ENCODE measurements at regions not wholly inside any gene's neighbourhood (a gene's known extent, or its start where the extent isn't known, plus 50 kb on each side); places are given as distances from the start of the nearest gene placed in this dataset.

DNA sequence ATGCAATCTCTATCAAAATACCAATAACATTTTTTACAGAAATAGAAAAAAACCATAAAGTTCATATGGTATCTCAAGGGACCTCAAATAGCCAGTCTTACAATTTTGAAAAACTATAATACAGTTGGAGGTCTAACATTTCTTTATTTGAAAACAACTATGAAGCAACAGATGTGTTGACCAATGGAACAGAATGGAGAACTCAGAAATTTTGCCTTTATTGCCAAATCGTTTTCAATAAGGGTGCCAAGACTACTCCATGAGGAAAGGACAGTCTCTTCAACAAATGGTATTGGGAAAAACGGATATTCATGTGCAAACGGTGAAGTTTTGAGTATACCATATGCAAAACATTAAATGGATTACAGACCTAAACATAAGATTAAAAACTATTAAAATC, 470.8 kb upstream of the DPP6 start (continued):
- TF ChIP-seq ZNF441 (CRISPR knock-in tag; IDR thresholded peaks at IDR 0.05; ENCODE audit: borderline replicate concordance) = no peak

DNA sequence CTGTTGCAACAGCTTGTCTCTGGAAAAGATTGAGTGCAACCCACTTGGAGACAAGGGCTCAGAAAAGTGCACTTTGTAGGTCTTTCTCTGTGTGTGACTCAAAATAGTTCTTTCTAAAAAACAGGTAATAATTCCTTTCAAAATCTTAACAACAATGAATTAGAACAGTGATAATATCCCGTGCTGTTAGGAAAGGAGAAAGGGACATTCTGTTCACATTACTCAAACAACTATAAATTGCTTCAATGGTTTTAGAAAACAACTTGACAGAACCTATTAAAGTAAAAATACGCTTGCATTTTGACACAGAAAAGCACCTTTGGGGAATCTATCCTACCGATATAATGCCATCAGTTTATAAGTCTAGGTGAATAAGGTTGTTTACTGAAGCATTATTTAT, 468.1 kb upstream of the DPP6 start:
- ATAC-seq (no peak), DNase-seq (ENCODE audit: low spot score) (no peak), FAIRE-seq (no peak)
- no peak overlapping the region for H2AFZ ChIP-seq (ENCODE audit: low read length)
- no TSS peak for BruUV-seq (replicated peaks)
- H3K27ac ChIP-seq (ENCODE audit: extremely low read length, insufficient read depth, low read length) = no peak overlapping the region
- CTCF ChIA-PET (ENCODE audit: low intra/inter-chr PET ratio, low total read pairs) = no interaction called here
- POLR2A ChIA-PET = no interaction called here
- H3K36me3 ChIP-seq (replicated peaks in 1 of 2; ENCODE audit: control insufficient read depth in 1 of 2, insufficient read depth in 2 of 2, low read length in 2 of 2) = no peaks in the 10 kb centered on the region
- TF ChIP-seq SRSF9 (IDR thresholded peaks at IDR 0.05; ENCODE audit: borderline replicate concordance, insufficient read depth, low read depth, low read length, poor library complexity, severe bottlenecking) (no peak), MEIS1 (CRISPR knock-in tag; IDR thresholded peaks at IDR 0.05; ENCODE audit: borderline replicate concordance) (no peak), ZNF121 (CRISPR knock-in tag; IDR thresholded peaks at IDR 0.05) (no peak), TCF12 (IDR thresholded peaks at IDR 0.05) (no peak), TCF12 (CRISPR knock-in tag; IDR thresholded peaks at IDR 0.05) (no peak), ZNF546 (CRISPR knock-in tag; conservative IDR thresholded peaks at IDR 0.05) (no peak), MYC (CRISPR knock-in tag; IDR thresholded peaks at IDR 0.05; ENCODE audit: borderline replicate concordance) (no peak), GTF3A (CRISPR knock-in tag; conservative IDR thresholded peaks at IDR 0.05) (no peak), ZNF431 (CRISPR knock-in tag; IDR thresholded peaks at IDR 0.05; ENCODE audit: borderline replicate concordance, low read depth) (no peak), REXO4 (CRISPR knock-in tag; IDR thresholded peaks at IDR 0.05; ENCODE audit: borderline replicate concordance) (no peak), ZNF143 (CRISPR knock-in tag; IDR thresholded peaks at IDR 0.05) (no peak), ZNF788 (CRISPR knock-in tag; IDR thresholded peaks at IDR 0.05; ENCODE audit: borderline replicate concordance) (no peak)
- TF ChIP-seq, protein P1, sequence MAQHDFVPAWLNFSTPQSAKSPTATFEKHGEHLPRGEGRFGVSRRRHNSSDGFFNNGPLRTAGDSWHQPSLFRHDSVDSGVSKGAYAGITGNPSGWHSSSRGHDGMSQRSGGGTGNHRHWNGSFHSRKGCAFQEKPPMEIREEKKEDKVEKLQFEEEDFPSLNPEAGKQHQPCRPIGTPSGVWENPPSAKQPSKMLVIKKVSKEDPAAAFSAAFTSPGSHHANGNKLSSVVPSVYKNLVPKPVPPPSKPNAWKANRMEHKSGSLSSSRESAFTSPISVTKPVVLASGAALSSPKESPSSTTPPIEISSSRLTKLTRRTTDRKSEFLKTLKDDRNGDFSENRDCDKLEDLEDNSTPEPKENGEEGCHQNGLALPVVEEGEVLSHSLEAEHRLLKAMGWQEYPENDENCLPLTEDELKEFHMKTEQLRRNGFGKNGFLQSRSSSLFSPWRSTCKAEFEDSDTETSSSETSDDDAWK (CRISPR knock-in tag; IDR thresholded peaks at IDR 0.05) = no peak
- TF ChIP-seq, protein P2, sequence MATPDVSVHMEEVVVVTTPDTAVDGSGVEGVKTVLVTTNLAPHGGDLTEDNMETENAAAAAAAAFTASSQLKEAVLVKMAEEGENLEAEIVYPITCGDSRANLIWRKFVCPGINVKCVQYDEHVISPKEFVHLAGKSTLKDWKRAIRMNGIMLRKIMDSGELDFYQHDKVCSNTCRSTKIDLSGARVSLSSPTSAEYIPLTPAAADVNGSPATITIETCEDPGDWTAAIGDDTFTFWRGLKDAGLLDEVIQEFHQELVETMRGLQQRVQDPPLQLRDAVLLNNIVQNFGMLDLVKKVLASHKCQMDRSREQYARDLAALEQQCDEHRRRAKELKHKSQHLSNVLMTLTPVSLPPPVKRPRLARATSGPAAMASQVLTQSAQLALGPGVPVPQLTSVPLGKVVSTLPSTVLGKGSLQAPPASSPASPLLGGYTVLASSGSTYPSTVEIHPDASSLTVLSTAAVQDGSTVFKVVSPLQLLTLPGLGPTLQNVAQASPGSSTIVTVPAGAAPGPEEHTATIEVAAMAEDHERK (CRISPR knock-in tag; IDR thresholded peaks at IDR 0.05; ENCODE audit: low read depth) = no peak
- TF ChIP-seq, protein P3, sequence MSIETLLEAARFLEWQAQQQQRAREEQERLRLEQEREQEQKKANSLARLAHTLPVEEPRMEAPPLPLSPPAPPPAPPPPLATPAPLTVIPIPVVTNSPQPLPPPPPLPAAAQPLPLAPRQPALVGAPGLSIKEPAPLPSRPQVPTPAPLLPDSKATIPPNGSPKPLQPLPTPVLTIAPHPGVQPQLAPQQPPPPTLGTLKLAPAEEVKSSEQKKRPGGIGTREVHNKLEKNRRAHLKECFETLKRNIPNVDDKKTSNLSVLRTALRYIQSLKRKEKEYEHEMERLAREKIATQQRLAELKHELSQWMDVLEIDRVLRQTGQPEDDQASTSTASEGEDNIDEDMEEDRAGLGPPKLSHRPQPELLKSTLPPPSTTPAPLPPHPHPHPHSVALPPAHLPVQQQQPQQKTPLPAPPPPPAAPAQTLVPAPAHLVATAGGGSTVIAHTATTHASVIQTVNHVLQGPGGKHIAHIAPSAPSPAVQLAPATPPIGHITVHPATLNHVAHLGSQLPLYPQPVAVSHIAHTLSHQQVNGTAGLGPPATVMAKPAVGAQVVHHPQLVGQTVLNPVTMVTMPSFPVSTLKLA (IDR thresholded peaks at IDR 0.05) = no peak
- no peaks in the 10 kb centered on the region for H4K20me1 ChIP-seq (ENCODE audit: insufficient read depth, low read length)
- in situ Hi-C loops (cut with HindIII; ENCODE audit: extremely low pct_ligation_motif_present, low pct_unique_long_range_greater_than_20kb) (no loop called here), intact Hi-C loops (cut with micrococcal nuclease; ENCODE audit: unreplicated experiment) (no loop called here)
- no peak overlapping the region for H3K9ac ChIP-seq (ENCODE audit: insufficient read depth, low read depth, low read length)
- no peak overlapping the region for H3K4me3 ChIP-seq (replicated peaks in 1 of 3; ENCODE audit: insufficient read depth in 1 of 3, low read depth in 2 of 3, low read length in 3 of 3)
- 1% methylated on average over 3 of the region's 3 CpGs for WGBS (ENCODE audit: low lambda C conversion rate)
- peaks cover 43% of the 10 kb centered on the region for H3K9me3 ChIP-seq (ENCODE audit: low read length)
- H3K79me2 ChIP-seq (ENCODE audit: insufficient read depth, low read length) = no peaks in the 10 kb centered on the region
- H3K4me1 ChIP-seq (ENCODE audit: insufficient read depth, low read length) = no peaks in the 10 kb centered on the region
- H3K27me3 ChIP-seq (ENCODE audit: control insufficient read depth in 1 of 2, insufficient read depth in 2 of 2, low read length in 2 of 2) = no peaks in the 10 kb centered on the region
- no peak overlapping the region for H3K4me2 ChIP-seq (ENCODE audit: low read depth, low read length)
